GM10248 (cell line): ENCODE measurements at regions not wholly inside any gene's neighbourhood (a gene's known extent, or its start where the extent isn't known, plus 50 kb on each side); places are given as distances from the start of the nearest gene placed in this dataset.
A peak's percentile ranks its signal among the peaks of the same experiment; 100 is the strongest.

Experiments
- CTCF ChIA-PET: fragments of 300-600 bp; sonication (Branson Sonifier 250); formaldehyde crosslinking; extraction: SDS; loops from one replicate; lab custom pipeline; 2021; ENCODE audit warnings: antibody characterized with exemption; lab: Yijun Ruan, JAX
- POLR2A ChIA-PET: fragments of 350-650 bp; sonication (Branson Sonifier 250); formaldehyde crosslinking; extraction: SDS; loops from one replicate; lab custom pipeline; 2020; ENCODE audit warnings: antibody characterized with exemption; lab: Yijun Ruan, JAX
- DNase-seq: peaks from one replicate; pipeline ENCODE4 v3.0.0; 2012; ENCODE audit errors: extremely low spot score
- TF ChIP-seq, protein P1 (sequence below): IDR thresholded peaks from 2 replicates; pipeline ENCODE4 v1.5.1; 2012; ENCODE audit warnings: mild to moderate bottlenecking, low read depth; ENCODE audit errors: extremely low read depth, missing control alignments, control extremely low read depth

DNA sequence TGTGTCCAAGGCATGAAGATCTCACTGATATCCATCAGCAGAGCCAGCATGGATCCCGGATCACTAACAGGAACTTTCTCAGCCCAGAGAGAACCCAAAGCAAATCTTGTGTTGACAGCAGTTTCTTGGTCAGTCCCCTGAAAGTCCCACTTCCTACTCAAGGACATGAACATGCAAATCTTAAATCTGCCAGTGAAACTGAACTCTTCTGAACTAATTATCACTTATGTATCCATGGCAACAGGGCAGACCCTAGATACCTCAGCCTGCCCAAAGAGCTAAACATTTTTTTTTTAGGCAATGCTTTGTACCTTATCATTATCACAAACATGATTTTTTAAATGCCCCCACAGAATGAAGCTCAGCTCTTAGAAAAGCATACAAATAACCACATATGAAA is 127.8 kb upstream of the DDX18 start:
- POLR2A ChIA-PET: no interaction called here
- CTCF ChIA-PET: no interaction called here
- TF ChIP-seq, protein P1, sequence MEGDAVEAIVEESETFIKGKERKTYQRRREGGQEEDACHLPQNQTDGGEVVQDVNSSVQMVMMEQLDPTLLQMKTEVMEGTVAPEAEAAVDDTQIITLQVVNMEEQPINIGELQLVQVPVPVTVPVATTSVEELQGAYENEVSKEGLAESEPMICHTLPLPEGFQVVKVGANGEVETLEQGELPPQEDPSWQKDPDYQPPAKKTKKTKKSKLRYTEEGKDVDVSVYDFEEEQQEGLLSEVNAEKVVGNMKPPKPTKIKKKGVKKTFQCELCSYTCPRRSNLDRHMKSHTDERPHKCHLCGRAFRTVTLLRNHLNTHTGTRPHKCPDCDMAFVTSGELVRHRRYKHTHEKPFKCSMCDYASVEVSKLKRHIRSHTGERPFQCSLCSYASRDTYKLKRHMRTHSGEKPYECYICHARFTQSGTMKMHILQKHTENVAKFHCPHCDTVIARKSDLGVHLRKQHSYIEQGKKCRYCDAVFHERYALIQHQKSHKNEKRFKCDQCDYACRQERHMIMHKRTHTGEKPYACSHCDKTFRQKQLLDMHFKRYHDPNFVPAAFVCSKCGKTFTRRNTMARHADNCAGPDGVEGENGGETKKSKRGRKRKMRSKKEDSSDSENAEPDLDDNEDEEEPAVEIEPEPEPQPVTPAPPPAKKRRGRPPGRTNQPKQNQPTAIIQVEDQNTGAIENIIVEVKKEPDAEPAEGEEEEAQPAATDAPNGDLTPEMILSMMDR: no peak
- DNase-seq: peak; percentile 46

DNA sequence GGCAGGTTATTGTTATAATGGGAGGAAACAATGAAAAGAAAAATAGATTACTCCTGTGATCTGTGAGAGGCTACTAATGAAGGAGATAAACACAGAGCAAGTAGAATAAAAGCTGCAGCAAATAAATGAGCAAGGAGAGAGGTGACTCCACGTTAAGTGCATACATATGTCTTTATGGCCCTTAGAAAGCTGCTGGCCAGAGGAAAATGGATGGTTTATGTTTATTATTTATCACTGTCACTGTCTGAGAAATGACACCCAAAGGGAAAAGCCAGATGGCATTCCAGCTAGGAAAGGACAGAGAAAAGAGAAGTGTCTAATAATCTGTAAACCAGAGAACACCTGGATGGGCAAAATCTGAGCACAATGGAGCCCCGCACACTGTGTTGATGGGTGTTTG is 122.9 kb upstream of the DDX18 start:
- CTCF ChIA-PET: interaction anchor here (1.1 kb wide), 1 partner anchor 11 kb away, joined by 3 read pairs; no protein-coding TSS in a partner anchor

DNA sequence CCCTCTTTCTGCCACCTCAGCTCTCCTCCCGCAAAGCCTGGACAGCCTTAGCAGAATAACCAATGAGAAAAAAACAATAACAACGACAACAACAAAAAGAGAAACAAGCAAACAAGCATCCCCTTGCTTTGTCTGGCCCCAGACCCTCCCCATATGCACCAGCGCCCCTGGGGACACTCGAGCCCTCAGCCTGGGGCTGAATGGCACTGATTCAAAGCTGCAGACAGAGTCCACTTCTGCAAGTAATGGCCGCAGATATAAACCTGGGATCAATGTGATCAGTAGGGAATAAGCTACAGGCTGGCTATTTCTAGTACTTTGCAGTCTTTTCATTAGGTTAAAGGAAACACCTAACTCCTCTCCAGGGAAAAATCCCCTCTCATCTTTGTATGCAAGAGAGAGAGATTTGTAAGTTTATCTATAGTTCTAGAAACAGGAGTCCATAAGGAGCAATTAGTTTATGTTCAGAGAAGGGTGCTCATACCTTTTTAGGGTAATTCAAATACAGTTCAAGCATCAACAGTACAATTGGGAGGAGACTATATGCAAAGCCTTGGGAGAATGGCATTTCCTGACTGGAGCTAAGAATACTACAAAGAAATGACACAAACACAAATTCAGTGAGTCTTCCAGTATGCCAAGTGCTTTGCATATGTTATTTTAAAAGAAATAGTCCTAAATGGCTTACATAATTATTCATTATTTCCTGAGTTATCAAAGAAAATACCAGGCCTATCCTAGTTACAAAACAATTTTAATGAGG is 122.3 kb upstream of the DDX18 start:
- TF ChIP-seq, protein P1: no peak
- ChIA-PET CTCF (interaction anchor here (1.1 kb wide), 1 partner anchor 12 kb away, joined by 3 read pairs; no protein-coding TSS in a partner anchor), POLR2A (no interaction called here)
- no peak for DNase-seq

More for the DNA sequence above, 122.9 kb upstream of the DDX18 start:
- POLR2A ChIA-PET: no interaction called here
- TF ChIP-seq, protein P1: no peak
- no peak for DNase-seq

DNA sequence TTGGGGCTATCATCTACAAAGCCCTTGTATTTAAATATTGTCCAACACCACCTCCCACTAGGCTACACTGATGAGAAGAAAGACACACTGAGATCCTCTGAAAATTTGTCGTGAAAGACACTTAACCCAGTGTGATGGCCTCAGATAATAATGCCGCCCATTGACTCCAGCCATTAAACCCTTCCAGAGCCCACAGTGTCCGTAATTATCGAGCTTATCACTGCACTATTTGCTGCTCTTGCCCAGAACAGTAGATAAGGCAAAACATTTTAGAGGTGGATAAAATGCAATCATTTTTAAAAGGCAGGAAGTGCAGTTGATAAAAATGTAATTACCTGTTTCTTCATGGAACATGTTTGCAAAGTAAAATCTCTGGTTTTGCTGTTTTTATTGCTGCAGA is 121.3 kb upstream of the DDX18 start:
- POLR2A ChIA-PET: no interaction called here

DNA sequence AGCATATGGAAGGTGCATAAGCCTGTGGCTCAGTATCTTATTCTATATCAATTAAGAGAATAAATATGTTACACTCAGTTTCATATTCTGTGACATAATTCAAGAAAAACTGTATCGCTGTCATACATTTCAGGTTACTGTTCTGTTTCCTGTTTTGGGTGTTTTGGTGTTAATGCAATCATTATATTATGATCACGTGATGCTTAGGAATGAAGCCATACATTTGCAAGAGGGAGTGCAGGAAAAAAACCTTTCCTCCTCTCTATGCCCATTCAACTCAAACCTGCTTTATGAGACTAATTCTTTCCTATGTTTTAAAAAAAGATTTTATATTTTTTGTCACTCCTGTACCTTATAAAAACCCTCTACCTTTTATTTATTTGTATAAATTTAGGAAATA is 120.8 kb upstream of the DDX18 start:
- ChIA-PET POLR2A (no interaction called here), CTCF (no interaction called here)
- TF ChIP-seq, protein P1: no peak
- DNase-seq: no peak

More for the DNA sequence above, 121.3 kb upstream of the DDX18 start:
- TF ChIP-seq, protein P1: no peak
- no peak for DNase-seq
- CTCF ChIA-PET: no interaction called here

DNA sequence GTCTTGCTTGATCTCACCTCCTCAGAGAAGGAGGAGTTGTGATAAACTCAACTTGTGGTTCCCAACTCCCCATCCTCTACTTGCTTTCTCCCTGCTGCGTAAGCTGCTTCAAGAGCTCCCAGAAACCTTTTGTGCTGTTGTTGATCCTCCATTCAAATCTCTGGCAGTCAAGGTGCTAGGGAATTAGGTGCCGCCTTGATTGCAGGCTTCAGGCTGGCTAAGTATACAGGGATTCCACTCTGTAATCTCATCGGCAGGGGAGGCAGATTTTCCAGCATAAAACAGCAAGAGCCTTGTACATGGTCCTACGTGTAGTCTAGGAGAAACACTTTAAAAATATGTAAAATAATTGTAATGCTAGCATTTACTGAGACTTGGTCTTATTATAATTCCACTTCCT is 116.2 kb upstream of the DDX18 start:
- no peak for DNase-seq
- POLR2A ChIA-PET: no interaction called here
- TF ChIP-seq, protein P1: no peak
- CTCF ChIA-PET: interaction anchor here (1.4 to 2.6 kb wide), 2 partner anchors 12 to 17 kb away, joined by 3 to 6 read pairs; no protein-coding TSS in a partner anchor
